T-helper 1 cell treated with Interleukin-12 subunit alpha and Interleukin-12 subunit beta and Interleukin-4 antibody, amounts not matched to agents 30 ng/mL and 1 ng/mL, for 36 hours (primary cell): ENCODE measurements at regions not wholly inside any gene's neighbourhood (a gene's known extent, or its start where the extent isn't known, plus 50 kb on each side); places are given as distances from the start of the nearest gene placed in this dataset.

Experiments
- intact Hi-C: fragments of 100-400 bp; cut with micrococcal nuclease; formaldehyde crosslinking; loops from one replicate; pipeline ENCODE4 v1.15.1; 2024

DNA sequence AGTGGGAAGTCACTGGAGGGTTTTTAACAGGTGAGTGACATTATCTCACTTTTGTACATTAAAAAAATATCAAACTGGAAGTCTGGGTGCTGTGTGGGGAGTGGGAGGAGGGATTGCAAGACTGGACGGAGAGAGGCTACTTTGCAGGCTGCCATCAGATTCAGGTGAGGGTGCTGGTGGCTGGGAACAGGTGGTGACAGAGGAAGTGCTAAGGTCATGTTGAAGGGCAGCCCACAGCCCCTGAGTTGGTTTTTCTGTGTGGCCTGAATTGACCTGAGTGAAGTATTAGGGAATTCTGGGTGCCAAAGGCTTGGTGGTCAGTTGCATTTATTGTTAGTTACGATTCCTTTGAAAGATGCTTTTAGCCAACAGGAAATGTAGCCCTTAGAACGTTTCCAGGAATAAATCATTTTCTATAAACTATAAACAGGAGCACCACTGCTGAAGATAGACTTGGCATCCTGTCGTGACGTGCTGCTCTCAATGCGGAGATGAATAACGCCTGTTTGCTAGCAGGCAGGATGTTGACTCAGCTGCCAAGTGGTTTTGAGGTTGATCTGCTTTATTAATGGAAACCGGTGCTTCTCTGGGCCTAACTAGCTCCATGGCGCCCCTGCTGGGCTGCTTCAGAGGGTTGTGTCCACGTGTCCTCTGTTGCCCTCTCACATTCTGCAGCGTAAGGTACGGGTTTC, 707.5 kb upstream of the TMEM132C start:
- intact Hi-C loops, result loop anchor here (1.0 to 10.0 kb wide), 9 partner anchors 74 to 1263 kb away; partner anchors contain the start of gene SLC15A4

DNA sequence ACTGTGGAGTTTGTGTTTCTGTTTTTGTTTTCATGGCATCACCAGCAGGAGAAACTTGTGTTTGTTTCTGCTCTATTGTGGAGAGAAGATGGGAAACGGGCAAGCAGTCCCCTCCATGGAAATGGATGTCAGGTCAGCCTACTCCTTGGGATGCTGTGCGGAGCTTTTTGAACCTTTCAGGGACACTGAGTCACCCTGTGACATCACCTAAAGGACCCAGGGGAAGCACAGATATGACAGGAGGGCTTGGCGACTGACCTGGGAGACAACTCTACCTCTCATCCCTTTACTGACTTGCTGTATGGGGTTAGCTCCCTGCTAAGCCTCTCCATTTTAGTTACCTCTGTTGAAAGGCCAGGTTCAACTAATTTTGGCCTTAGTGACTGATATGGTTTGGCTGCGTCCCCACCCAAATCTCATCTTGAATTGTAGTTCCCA, 706.9 kb upstream of the TMEM132C start:
- intact Hi-C loops, result loop anchor here (5.0 kb wide), 2 partner anchors 117 to 527 kb away; no protein-coding TSS in a partner anchor

DNA sequence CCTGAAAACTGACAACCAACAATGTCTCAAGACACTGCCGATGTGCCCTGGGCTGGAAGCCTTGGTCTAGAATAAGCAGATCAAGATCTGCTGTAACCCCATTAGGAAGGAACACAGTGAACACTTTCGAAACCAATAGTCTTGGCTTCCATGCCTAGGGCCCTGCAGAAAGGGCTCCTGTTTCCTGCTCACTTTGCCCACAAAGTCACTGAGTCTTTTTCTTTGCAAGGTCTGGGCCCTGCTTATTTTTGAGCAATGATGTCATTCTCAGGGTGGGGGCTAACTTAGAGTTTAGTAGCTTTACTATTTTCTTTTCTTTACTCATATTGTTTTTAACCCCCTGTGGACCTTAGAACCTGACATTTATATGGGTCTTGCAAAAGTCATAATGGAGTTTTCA, 704.2 kb upstream of the TMEM132C start:
- intact Hi-C loops, result loop anchor here (5.0 kb wide), 2 partner anchors 114 to 524 kb away; no protein-coding TSS in a partner anchor

DNA sequence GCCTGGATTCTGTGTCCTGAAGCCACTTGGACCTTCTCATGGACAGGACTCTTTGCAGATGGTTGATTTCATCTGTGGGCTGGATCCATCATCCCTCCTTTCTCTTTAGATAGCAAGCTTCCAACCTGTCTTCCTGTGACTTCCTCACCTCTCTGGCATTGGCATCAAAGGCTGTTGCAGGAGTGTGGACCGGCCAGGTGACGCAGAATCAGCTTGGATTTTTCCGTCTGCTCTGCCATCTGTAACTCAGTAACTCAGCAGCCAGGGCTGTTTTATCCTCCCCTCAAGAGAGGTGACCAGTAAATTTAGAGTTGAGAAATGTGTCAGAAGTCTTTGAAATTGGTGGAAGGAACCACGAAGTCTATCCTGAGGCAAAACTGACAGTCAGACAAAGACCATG, 701.7 kb upstream of the TMEM132C start:
- intact Hi-C loops, result no loop called here

DNA sequence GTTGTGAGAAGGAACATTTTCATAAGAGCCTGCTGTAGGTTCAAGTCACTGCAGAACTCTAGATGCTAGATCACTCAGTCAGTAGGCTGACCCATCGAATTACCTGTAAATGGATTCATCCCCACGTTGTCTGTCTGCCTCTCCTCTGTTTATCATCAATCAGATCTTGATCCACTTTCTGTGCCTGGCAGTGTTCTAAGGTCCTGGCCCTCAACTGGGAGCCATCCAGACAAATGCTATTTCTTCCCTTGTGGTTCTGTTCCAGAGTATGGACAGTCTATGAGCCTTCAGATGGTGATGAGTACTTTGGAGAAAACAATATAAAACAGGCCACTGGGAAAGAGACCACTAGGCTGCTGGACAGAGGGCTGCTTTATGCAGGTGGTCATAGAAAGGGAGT, 699.4 kb upstream of the TMEM132C start:
- intact Hi-C loops, result no loop called here

DNA sequence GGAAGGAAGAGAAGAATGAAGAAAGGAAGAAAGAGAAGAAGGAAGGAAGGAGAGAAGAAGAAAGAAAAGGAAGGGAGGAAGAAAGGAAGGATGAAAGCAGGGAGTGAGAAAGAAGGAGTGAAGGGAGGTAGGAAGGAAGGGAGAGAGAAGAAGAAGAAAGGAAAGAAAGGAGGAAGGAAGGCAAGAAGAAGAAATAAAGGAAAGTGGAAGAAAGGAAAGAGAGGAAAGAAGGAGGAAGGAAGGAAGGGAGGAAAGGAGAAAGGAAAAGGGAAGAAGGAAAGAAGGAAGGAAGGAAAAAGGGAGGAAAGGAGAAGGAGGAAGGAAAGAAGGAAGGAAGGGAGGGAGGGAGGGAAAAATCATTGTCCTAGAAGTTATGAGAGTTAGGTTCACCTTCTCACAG, 696.6 kb upstream of the TMEM132C start:
- intact Hi-C loops, result no loop called here

DNA sequence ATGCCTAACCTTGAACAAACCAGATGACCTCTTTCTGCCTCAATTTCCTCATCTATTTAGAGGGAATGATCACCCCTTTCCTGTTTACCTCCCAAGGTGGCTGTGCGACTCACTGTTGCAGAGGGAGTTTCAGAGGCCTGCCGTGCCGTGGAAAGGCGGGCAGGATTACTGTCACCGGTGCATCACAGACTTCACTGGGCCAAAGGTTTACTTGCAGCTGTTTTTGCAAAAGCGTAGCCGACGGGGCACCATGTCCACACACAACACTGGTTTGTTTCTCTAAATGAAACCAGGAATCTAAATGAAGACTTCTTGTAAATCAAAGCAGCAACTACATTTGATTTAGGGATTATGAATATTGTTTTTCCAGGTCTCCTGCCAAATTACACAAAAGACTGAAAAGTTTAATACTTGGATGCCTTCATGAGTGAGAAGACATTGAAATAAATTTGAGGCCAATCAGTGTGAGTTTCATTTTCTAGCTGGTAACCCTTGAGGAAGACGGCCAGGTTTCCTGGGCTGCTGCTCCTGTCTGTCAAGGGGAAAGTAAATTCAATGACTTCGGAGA, 696.1 kb upstream of the TMEM132C start:
- intact Hi-C loops, result no loop called here

DNA sequence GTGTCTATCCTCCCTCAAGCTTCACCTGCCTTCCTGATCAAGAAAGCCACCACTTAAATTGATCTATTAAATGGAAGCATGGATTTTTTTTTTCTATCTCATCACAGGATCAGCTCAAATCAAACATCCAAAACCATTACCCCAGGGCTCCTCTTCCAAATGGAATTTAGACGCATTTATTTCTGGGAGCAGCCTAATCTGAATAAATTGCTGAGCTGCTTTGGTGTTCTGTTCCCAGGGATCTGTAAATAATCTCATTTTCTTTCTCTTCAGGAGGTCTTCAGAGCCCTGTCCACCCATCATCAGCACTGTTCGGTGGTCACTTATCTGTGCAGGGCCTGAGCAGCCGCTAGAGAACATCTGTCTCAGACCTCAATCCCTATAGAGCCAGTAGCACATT, 695.4 kb upstream of the TMEM132C start:
- intact Hi-C loops, result no loop called here

DNA sequence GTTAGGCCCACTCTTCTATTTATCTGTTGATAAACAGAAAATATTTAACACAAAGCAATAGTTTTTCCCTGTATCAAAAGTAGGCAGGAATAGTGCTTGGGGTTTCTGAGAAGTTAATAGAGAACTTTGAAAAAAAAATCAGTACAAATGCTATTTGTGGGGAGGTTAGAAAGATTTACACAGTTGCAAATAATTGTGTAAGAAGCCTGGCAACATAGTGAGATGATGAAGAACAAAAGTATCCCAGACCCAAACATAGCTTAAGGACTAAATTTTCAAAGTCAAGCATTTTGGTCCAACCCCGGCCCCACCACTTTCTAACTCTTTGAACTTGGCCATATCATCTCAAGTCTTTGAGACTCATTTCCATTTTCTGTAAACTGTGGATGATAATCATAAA, 687.5 kb upstream of the TMEM132C start:
- intact Hi-C loops, result no loop called here

DNA sequence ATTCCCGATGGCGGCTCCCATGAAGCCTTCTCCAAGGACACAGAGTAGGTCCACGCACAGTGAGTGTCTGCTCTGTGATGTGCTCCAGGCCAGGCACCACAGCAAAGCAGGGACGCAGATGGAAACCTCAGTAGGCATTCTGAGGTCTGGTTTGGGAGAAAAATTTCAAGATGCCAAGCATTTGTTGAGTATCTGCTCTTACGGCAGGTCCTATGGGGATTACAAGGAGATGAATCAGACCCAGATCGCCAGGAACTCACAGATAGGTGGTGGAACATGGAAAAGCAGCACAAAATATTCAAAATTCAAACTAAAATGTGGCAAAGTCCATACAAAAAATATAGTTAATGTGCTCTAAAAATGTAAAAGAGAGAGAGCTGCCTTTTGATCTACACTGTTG, 684.9 kb upstream of the TMEM132C start:
- intact Hi-C loops, result no loop called here

DNA sequence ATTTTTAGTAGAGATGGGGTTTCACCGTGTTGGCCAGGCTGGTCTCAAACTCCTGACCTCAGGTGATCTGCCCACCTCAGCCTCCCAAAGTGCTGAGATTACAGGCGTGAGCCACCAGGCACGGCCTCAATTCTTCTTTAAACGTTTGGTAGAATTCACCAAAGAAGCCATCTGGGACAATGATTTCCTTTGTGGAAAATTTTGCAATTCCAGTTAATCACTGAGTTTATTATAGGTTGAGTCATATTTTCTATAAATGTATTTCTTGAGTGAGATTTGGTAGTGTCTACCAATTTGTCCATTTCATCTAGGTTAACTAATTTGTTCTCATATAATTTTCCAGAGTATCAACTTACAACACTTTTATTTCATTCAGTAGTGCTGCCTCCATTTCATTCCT, 683.9 kb upstream of the TMEM132C start:
- intact Hi-C loops, result no loop called here

DNA sequence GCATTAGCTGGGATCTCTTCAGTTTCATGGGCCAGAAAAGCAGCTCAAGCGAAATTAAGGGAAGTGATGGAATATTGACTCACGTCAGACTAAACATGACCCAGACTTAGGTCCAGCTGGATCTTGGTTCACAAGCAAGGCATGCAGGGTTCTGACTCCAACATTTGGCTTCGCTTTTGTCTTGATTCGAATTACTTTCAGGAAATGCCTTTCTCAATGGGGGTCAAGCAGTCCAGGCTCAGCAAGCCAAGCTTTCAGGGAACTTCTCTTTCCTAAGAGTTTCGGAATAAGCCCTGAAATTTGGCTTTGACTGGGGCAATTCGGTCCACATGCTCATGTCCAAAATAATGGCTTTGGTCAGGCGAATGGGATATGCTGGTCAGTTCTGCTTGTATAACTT, 678.7 kb upstream of the TMEM132C start:
- intact Hi-C loops, result no loop called here

DNA sequence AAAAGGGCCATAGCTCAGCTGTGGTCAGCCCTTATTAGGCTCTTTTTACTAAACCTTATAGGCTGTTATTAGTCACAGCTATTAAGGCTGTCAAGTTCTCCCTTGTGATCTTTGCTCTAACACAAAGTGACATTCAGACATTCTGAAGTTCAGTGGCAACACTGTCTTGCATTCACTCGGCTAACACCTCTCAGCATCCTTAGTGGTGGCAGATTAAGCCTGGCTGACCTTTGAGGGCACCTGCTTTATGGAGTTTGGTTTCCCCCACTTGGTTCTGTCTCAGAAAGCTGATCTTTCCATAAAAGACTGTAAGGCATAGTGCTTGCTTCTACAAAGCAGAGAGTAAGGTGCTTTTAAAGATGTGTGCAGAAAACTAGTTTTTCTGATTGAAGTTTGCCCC, 677.4 kb upstream of the TMEM132C start:
- intact Hi-C loops, result no loop called here

DNA sequence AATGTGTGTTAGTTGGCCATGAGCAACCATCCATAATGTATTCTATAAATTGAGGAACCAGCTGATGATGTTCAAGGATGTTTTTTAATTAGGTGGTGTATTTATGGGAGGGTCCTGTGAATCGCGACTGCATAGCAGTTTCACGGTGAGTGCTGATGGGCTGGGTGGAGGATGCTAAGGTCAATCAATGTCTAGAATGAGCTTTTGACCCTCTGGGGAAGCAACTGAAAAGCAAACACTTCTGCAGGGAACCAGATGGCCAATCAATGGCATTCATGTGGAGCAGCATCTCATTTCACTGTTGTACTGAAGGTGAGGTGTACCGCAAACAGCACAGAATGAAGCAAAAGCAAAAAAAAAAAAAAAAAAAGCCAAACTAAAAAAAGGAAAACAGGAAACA, 676.1 kb upstream of the TMEM132C start:
- intact Hi-C loops, result no loop called here

DNA sequence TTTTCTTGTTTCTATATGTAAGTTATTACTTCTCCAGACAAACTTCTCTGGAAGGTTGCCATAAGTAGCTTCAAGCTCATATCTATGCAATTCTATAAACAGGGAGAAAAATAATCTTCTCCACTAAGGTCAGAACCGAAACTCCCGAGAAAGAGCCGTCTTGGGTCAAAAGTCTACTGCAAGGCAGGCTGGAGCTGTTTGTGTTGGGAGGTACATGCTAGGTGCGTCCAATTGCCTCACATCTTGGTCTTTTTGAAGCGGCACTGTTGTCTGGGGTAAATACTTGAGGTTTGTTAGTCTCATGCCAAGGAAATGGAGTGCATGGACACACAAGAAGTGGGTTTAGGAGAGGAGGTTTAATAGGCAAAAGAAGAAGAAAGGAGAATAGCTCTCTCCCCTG, 674.7 kb upstream of the TMEM132C start:
- intact Hi-C loops, result no loop called here

DNA sequence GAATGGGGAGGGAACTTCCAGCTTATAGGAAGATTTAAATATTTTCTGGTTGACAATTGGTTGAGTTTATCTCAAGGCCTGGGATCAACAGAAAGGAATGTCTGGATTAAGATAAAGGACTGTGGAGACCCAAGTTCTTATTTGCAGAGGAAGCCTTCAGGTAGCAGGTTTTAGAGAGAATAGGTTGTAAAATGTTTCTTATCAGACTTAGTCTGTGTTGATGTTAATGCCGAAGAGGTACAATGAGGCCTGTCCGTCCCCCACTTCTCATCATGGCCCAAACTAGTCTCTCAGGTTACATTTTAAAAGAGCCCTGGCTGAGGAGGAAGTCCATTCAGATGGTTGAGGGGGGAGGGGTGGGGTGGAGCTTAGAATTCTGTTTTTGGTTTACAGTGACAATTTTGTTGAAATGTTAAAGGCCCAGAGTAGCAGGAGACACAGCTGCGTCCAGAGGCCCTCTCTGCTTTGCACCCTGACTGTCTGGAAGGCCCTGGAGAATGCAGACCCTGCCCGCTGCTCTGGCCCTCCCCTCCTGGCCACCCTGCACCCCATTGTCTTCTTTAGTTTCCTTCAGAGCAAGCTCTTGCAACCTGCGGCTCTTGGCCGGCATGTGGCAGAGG, 672.5 kb upstream of the TMEM132C start:
- intact Hi-C loops, result no loop called here

DNA sequence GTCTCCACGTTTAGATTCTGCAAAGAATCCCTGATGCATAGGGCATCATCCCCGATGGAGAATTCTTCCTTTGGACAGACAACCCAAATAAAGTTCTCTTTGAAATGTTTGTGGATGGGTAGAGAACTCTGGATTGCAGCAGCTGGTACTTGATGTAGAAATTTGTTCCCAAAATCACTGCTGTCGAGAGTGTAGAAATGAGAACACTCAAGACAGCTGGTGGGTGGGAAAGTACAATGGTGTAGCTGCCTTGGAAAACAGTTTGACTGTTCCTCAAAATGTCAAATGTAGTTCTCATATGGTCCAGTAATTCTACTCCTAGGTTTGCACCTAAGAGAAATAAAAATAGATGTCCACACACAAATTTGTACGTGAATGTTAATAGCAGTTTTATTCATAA, 671.5 kb upstream of the TMEM132C start:
- intact Hi-C loops, result no loop called here

DNA sequence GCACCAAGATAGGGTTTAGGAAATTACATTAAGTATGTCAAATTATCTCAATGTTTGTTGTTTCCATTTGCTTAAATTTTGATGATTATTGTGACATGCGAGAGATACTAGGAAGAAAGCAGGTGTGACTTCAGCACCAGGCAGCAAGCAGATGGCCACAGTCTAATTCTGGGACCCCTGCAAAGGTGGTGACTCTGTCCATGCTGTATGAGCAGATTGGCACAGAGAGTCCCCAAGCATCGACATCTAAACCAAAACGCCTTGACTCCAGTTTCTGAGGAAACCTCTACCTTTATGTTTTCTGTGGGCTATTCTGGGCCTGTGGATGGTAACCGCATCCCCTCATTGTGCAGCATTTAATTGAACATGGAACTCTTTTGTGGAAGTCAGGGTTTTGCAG, 670.1 kb upstream of the TMEM132C start:
- intact Hi-C loops, result no loop called here

DNA sequence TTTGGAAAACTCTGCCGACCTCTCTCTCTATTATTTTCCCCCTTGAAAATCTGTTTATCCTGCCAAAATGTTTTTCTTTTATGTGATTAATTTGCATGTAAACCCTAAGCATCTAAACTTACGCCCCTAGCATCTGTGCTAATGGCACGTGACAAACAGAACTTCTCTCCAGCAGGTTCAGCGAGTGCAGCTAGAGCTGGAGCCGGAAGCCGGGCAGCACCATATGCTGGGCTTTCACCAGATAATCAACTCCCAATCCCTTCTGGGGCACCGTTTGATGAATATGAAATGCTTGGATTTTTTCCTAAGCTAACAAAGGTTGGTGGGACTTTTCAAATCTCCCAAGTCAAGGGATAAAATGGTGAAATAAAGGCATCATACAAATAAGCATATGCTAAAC, 667.5 kb upstream of the TMEM132C start:
- intact Hi-C loops, result no loop called here

DNA sequence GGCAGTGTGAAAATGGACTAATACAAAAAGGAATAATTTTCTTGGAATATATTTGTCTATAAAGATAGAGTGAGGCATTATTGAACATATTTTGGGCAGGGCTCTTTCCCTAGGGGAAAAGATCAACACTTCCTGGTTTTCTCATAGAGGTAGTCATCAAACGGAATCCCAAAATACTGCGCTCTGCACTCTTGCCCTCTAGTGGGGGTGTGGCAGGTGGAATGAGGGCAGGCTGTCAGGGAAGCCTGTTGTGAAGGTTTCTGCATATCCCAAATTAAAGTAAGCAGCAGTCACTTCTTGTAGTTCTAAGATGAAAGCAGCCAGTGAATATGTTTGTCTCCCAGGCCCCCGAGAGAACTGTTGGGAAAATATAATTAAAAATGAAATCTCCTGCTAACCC, 666.8 kb upstream of the TMEM132C start:
- intact Hi-C loops, result no loop called here

DNA sequence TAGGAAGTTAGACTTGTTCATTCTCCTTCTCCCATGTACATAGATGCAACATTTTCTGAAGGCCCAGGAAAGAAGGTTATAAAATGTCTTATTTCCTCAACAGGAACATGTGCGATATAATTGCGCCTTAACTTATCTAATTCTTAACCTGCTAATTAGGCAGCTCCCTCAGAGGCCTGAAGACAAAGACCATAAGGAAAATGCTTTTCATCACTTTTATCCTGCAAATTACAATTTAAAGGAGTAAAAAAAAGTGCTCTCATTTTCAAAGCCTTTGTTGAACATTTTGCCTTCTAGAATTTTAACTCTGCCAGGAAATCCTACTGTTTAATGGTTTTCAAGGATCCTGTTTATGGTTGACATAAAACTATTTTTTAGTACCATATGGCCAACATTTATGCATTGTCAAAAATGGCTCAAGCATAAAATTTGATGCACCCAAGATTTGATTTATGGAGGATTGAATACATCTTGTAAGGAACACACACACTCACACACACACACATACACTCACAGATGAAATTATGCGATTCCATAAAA, 660.4 kb upstream of the TMEM132C start:
- intact Hi-C loops, result no loop called here

DNA sequence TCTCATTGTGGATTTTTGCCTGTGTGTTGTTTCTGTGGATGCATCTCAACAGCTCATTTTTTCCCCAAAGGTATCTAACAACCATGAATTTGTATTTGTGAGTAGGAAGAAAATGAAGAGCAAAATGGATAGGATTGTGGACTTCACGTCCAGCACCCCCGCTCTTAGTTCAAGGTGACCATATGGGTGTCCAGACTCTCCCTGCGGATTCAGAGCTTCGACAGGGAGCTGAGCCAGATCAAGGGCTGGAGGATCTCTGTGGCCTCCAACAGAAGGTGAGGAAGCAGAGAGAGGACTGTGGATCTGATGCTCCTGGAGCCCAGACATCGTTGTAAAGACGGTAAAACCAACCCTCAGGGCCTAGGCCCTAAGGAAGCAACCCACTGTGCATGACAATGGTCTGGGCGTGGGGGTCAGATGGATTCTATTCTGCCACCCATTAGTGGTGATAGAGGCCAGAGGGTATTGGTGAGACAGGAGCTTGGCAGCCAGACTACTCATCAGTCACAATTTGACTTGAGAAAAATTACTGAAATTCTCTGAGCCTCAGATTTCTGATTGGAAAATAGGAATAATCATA, 659.7 kb upstream of the TMEM132C start:
- intact Hi-C loops, result no loop called here
